Breast epithelium (tissue), 3 donors: ENCODE measurements at regions not wholly inside any gene's neighbourhood (a gene's known extent, or its start where the extent isn't known, plus 50 kb on each side); places are given as distances from the start of the nearest gene placed in this dataset.
"Not testable (repeated sequence)": the region's sequence is repeated elsewhere in the genome, so short reads cannot be mapped to it uniquely, and the experiment has no call there.

ENCODE experiments used
- POLR2A ChIP-seq: fragments of 450-650 bp; IDR thresholded peaks from one replicate; pipeline ENCODE4 v1.6.1; 2016; ENCODE audit warnings: antibody characterized with exemption, mild to moderate bottlenecking, moderate library complexity
- POLR2AphosphoS5 ChIP-seq, 3 donors: sonication (generic); formaldehyde crosslinking; IDR thresholded peaks; one replicate each; pipeline ENCODE4 v1.6.1; 2017; ENCODE audit warnings: antibody characterized with exemption in 3 of 3
- TF ChIP-seq, protein P1 (sequence below), 3 donors: fragments of 450-650 bp; IDR thresholded peaks; one replicate each; pipeline ENCODE4 v1.5.1; 2016 to 2017; ENCODE audit warnings: antibody characterized with exemption in 3 of 3, mild to moderate bottlenecking in 3 of 3, moderate library complexity in 3 of 3

DNA sequence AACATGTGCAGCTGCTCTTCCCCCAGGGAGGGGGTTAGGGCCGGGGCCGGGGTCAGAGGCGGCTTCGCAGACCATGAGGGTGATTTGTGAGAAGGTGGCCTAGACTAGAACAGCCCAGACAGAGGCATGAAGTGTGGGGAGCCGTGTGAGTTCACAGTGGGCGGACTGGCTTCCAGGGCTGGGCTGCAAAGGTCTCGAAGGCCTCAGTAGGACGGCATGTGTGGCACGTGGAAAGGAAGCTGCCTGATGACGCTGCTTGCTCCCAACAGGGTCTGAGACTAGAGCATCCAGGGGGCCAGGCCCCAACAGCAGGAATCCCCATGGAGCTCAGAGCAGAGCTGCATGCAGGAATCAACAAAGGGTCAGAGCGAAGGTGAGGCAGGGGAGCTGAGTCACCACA, 111.5 kb upstream of the ZNF469 start:
- TF ChIP-seq, protein P1, sequence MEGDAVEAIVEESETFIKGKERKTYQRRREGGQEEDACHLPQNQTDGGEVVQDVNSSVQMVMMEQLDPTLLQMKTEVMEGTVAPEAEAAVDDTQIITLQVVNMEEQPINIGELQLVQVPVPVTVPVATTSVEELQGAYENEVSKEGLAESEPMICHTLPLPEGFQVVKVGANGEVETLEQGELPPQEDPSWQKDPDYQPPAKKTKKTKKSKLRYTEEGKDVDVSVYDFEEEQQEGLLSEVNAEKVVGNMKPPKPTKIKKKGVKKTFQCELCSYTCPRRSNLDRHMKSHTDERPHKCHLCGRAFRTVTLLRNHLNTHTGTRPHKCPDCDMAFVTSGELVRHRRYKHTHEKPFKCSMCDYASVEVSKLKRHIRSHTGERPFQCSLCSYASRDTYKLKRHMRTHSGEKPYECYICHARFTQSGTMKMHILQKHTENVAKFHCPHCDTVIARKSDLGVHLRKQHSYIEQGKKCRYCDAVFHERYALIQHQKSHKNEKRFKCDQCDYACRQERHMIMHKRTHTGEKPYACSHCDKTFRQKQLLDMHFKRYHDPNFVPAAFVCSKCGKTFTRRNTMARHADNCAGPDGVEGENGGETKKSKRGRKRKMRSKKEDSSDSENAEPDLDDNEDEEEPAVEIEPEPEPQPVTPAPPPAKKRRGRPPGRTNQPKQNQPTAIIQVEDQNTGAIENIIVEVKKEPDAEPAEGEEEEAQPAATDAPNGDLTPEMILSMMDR (IDR thresholded peaks at IDR 0.05): not testable (repeated sequence)
- not testable (repeated sequence) for TF ChIP-seq POLR2AphosphoS5 (IDR thresholded peaks at IDR 0.05); POLR2A
